HPDE6-E6E7 (cell line): ENCODE measurements at regions not wholly inside any gene's neighbourhood (a gene's known extent, or its start where the extent isn't known, plus 50 kb on each side); places are given as distances from the start of the nearest gene placed in this dataset.

Source experiments
- DNase-seq: peaks from one replicate; pipeline ENCODE4 v3.0.0; 2011; ENCODE audit warnings: missing footprints; ENCODE audit errors: extremely low spot score

- DNase-seq: no peak
Measured at GRCh38 chr12:100741084-100741711, 53.4 kb upstream of the ANO4 start.

- DNase-seq: no peak
Measured at GRCh38 chr12:100743060-100743459, 51.5 kb upstream of the ANO4 start.
